ENCODE measurements at regions not wholly inside any gene's neighbourhood (a gene's known extent, or its start where the extent isn't known, plus 50 kb on each side); places are given as distances from the start of the nearest gene placed in this dataset.

DNA sequence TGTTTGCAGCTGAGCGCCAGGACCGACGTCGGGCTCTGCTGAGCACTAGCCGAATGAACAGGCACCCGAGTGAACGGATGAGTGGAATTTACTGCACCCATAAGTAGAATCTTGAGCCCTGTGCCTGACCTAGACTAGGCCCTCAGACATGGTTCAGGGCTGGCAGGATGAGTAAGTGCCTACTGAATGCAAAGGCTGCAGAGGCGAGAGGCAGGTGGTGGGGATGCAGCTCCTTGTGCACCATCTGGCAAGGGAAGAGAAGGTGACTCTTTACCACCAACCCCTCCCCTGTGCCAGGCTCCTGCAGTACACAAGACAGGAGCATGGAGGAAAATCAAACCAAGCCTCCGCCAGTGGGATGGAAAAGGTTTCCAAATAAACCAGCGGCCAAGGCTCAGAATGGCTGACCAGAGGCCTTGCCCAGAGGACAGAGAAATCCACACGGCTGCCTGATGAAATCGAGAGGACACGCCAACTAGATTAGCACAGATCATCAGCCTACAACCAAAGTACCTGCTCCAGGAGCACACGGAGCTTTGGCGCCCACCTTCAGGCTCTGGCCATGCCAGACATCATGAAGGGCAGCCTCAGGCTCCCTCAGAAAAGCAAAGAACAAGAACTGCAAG is 141.7 kb upstream of the IQSEC1 start:
- Histone ChIP-seq H3K4me1 (ENCODE audit: control insufficient read depth, insufficient read depth, low read length) (peaks cover 3% of the 10 kb centered on the region; the same call in 1 of the 2 replicates), H3K36me3 (ENCODE audit: control insufficient read depth, insufficient read depth, low read length) (no peaks in the 10 kb centered on the region), H3K9ac (ENCODE audit: low read depth, low read length) (no peak overlapping the region), H3K9me3 (ENCODE audit: control insufficient read depth, insufficient read depth, low read length) (no peaks in the 10 kb centered on the region), H3K27ac (ENCODE audit: low read depth, low read length) (no peak overlapping the region), H3K4me3 (ENCODE audit: low read depth, low read length) (no peak overlapping the region), H3K27me3 (ENCODE audit: control insufficient read depth, insufficient read depth, low read length) (no peaks in the 10 kb centered on the region)

DNA sequence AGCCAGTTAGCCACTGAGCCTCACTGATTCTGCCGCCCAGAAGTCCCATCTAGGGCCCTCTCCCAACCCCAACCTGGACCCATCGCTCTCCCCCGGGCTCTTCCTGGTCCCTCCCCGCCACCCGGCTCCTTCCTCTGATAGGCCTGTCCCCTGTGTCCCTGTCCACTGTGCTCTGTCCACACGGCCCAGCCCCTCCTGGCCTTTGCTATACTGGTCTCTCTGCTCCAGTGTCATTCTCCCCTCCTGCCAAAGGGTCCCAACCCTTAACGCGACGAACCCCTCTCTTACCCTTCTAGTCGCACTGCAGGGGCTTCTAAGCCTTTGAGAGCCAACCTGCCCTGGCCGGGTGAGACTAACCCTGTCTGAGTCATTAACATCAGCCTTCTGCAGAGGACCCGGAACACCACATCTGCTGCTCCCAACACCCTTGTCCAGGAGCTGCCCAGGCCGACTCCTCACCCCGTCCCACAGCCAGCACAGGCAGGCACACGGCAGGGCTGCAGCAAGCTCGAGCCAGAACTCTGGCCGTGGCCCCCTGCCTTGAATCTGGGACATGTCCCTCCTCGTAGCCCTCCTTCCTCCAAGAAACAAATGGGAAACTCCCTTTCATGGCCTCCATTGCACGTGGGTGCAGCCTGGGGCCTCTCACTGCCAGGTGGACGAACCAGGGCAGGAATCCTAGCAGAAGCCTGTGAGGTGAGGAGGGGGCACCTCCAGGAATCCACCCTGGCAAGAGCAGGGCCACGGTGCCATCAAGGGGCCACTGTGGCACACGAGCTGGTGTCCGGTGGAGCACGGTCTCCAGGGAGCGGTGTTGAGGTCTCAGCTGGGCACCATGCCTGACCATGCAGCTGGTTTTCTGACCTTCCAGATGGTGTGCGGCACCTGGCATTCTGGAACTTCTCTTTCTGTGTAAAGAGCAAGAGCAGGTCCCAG is 140.9 kb upstream of the IQSEC1 start:
- Histone ChIP-seq H3K9ac (ENCODE audit: low read depth, low read length) (no peak overlapping the region), H3K36me3 (ENCODE audit: control insufficient read depth, insufficient read depth, low read length) (no peaks in the 10 kb centered on the region), H3K9me3 (ENCODE audit: control insufficient read depth, insufficient read depth, low read length) (no peaks in the 10 kb centered on the region), H3K27ac (ENCODE audit: low read depth, low read length) (no peak overlapping the region), H3K4me3 (ENCODE audit: low read depth, low read length) (no peak overlapping the region), H3K27me3 (ENCODE audit: control insufficient read depth, insufficient read depth, low read length) (no peaks in the 10 kb centered on the region), H3K4me1 (ENCODE audit: control insufficient read depth, insufficient read depth, low read length) (peaks cover 3% of the 10 kb centered on the region; the same call in 1 of the 2 replicates)

GRCh38 chr3:13213490-13213889 is 140.3 kb upstream of the IQSEC1 start:
- no peaks in the 10 kb centered on the region for H3K36me3 ChIP-seq (ENCODE audit: control insufficient read depth, insufficient read depth, low read length)
- no peaks in the 10 kb centered on the region for H3K9me3 ChIP-seq (ENCODE audit: control insufficient read depth, insufficient read depth, low read length)
- peaks cover 3% of the 10 kb centered on the region; the same call in 1 of the 2 replicates for H3K4me1 ChIP-seq (ENCODE audit: control insufficient read depth, insufficient read depth, low read length)
- H3K27me3 ChIP-seq (ENCODE audit: control insufficient read depth, insufficient read depth, low read length) = no peaks in the 10 kb centered on the region
- H3K4me3 ChIP-seq (ENCODE audit: low read depth, low read length) = no peak overlapping the region
- H3K27ac ChIP-seq (ENCODE audit: low read depth, low read length) = no peak overlapping the region
- no peak overlapping the region for H3K9ac ChIP-seq (ENCODE audit: low read depth, low read length)

- no peak overlapping the region for H3K9ac ChIP-seq (ENCODE audit: low read depth, low read length)
These were observed 138.5 kb upstream of the IQSEC1 start for GRCh38 chr3:13211605-13212210.

GRCh38 chr3:13210221-13210975 is 137.2 kb upstream of the IQSEC1 start:
- H3K9me3 ChIP-seq (ENCODE audit: control insufficient read depth, insufficient read depth, low read length) = no peaks in the 10 kb centered on the region
- no peak overlapping the region for H3K9ac ChIP-seq (ENCODE audit: low read depth, low read length)
- H3K27ac ChIP-seq (ENCODE audit: low read depth, low read length) = no peak overlapping the region
- H3K27me3 ChIP-seq (ENCODE audit: control insufficient read depth, insufficient read depth, low read length) = no peaks in the 10 kb centered on the region
- no peaks in the 10 kb centered on the region for H3K4me1 ChIP-seq (ENCODE audit: control insufficient read depth, insufficient read depth, low read length)
- no peak overlapping the region for H3K4me3 ChIP-seq (ENCODE audit: low read depth, low read length)
- no peaks in the 10 kb centered on the region for H3K36me3 ChIP-seq (ENCODE audit: control insufficient read depth, insufficient read depth, low read length)

More at GRCh38 chr3:13211605-13212210, 138.5 kb upstream of the IQSEC1 start:
- no peak overlapping the region for H3K4me3 ChIP-seq (ENCODE audit: low read depth, low read length)
- no peaks in the 10 kb centered on the region for H3K9me3 ChIP-seq (ENCODE audit: control insufficient read depth, insufficient read depth, low read length)
- H3K27me3 ChIP-seq (ENCODE audit: control insufficient read depth, insufficient read depth, low read length) = no peaks in the 10 kb centered on the region
- no peaks in the 10 kb centered on the region for H3K4me1 ChIP-seq (ENCODE audit: control insufficient read depth, insufficient read depth, low read length)
- no peaks in the 10 kb centered on the region for H3K36me3 ChIP-seq (ENCODE audit: control insufficient read depth, insufficient read depth, low read length)
- no peak overlapping the region for H3K27ac ChIP-seq (ENCODE audit: low read depth, low read length)

DNA sequence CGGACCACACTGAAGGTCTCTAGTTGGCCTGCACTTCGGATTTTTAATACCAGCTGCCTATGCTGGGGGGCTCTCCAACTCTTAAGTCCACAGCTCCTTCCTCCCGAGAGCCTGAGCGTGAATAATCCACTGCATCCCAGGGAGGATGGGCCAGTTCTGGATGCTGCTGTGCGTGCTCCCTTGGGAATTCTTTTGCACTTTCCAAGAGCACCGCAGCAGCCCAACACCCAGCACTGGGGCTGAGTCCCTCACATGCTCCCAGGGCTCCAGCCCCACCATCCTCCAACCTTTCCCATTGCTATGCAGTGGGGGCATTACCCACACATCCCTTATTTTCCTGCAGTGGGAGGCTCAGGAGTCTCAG is 136.4 kb upstream of the IQSEC1 start:
- Histone ChIP-seq H3K9me3 (ENCODE audit: control insufficient read depth, insufficient read depth, low read length) (no peaks in the 10 kb centered on the region), H3K36me3 (ENCODE audit: control insufficient read depth, insufficient read depth, low read length) (no peaks in the 10 kb centered on the region), H3K4me3 (ENCODE audit: low read depth, low read length) (no peak overlapping the region), H3K4me1 (ENCODE audit: control insufficient read depth, insufficient read depth, low read length) (no peaks in the 10 kb centered on the region), H3K27ac (ENCODE audit: low read depth, low read length) (no peak overlapping the region), H3K9ac (ENCODE audit: low read depth, low read length) (no peak overlapping the region), H3K27me3 (ENCODE audit: control insufficient read depth, insufficient read depth, low read length) (no peaks in the 10 kb centered on the region)

DNA sequence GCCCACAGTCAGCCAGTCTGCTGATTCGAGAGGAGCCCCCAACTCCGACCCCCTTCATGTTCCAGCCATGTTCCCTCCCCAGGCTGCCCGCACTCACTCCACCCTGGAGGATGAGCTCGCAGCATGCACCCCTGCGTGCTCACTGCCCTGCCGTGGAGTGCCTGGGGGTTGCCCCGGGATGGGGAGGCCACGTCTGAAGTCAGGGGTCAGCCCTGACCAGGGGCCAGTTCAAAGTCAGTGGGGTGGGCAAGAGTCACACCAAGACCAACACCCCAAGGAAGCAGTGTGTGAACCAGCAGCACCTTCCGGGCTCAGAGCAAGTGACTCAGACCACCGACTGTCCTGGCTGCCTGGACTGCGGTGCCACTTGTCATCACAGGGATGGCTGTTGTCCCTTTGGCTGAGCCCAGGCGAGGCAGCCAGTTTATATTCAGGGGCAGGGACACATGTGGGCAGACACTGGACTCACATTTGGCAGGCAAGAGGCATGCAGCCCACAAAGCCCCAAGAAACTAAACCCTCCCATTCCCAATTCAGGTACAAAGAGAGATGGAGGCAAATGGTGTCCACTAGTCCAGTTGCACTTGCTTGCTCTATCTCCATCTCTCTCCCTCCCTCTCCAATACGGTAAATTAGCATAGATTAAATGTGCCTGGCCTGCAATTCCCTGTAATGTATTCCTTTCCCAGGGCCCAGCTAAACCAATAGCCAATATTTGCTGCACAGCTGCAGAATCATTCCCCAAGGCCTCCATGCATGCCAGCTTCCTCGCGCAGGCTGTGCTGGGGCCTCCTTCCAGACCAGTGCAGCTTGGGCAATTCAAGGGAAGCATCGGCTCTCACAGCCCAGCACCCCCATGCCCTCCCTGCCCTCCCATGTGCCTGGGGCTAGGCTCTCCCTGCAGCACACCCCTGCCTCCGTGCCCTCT is 135.7 kb upstream of the IQSEC1 start:
- no peaks in the 10 kb centered on the region for H3K27me3 ChIP-seq (ENCODE audit: control insufficient read depth, insufficient read depth, low read length)
- H3K4me3 ChIP-seq (ENCODE audit: low read depth, low read length) = no peak overlapping the region
- H3K36me3 ChIP-seq (ENCODE audit: control insufficient read depth, insufficient read depth, low read length) = no peaks in the 10 kb centered on the region
- no peaks in the 10 kb centered on the region for H3K9me3 ChIP-seq (ENCODE audit: control insufficient read depth, insufficient read depth, low read length)
- no peaks in the 10 kb centered on the region for H3K4me1 ChIP-seq (ENCODE audit: control insufficient read depth, insufficient read depth, low read length)
- no peak overlapping the region for H3K9ac ChIP-seq (ENCODE audit: low read depth, low read length)
- H3K27ac ChIP-seq (ENCODE audit: low read depth, low read length) = no peak overlapping the region

- Histone ChIP-seq H3K9ac (ENCODE audit: low read depth, low read length) (no peak overlapping the region), H3K4me1 (ENCODE audit: control insufficient read depth, insufficient read depth, low read length) (no peaks in the 10 kb centered on the region)
These were observed 134.9 kb upstream of the IQSEC1 start for GRCh38 chr3:13207975-13208705.

GRCh38 chr3:13207578-13207922 is 134.3 kb upstream of the IQSEC1 start:
- Histone ChIP-seq H3K27me3 (ENCODE audit: control insufficient read depth, insufficient read depth, low read length) (no peaks in the 10 kb centered on the region), H3K27ac (ENCODE audit: low read depth, low read length) (no peak overlapping the region), H3K9ac (ENCODE audit: low read depth, low read length) (no peak overlapping the region), H3K36me3 (ENCODE audit: control insufficient read depth, insufficient read depth, low read length) (no peaks in the 10 kb centered on the region), H3K4me3 (ENCODE audit: low read depth, low read length) (no peak overlapping the region), H3K4me1 (ENCODE audit: control insufficient read depth, insufficient read depth, low read length) (no peaks in the 10 kb centered on the region), H3K9me3 (ENCODE audit: control insufficient read depth, insufficient read depth, low read length) (no peaks in the 10 kb centered on the region)

More at GRCh38 chr3:13207975-13208705, 134.9 kb upstream of the IQSEC1 start:
- Histone ChIP-seq H3K9me3 (ENCODE audit: control insufficient read depth, insufficient read depth, low read length) (no peaks in the 10 kb centered on the region), H3K4me3 (ENCODE audit: low read depth, low read length) (no peak overlapping the region), H3K36me3 (ENCODE audit: control insufficient read depth, insufficient read depth, low read length) (no peaks in the 10 kb centered on the region), H3K27ac (ENCODE audit: low read depth, low read length) (no peak overlapping the region), H3K27me3 (ENCODE audit: control insufficient read depth, insufficient read depth, low read length) (no peaks in the 10 kb centered on the region)

Measured in HUES48 (cell line).